ENCODE measurements at regions not wholly inside any gene's neighbourhood (a gene's known extent, or its start where the extent isn't known, plus 50 kb on each side); places are given as distances from the start of the nearest gene placed in this dataset.

DNA sequence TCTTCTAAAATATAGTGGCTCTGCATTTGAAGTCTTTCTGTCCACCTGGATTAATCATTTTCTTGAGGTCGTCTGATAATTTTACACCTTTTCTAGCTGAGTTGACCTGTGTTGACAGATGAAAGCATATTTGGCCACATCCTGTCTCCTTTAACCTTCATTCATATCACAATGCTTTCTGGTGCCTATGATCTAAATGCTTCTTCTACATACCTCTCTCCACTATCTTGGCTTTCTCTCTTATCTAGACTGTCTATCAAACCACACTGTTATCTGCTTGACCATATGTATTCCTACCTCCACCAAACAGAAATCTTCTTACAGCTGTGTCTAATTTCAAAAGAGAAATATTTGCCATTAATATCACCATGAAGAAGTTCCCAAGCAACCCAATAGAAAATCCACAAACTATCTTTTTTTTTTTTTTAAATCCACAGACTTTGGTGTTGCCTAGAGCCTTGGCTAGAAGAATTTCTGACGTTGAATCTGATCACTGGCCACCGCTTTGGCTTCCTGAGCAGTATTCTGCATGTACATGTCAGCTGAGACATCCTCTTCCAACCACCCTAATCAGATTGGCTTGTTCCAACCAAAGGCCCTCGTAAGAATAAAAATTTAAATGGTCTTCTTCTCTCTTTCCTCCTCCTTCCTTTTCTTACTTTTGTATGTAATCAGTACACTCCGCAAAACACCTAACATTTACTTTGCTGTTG, 66.3 kb upstream of the SP4 start:
- POLR2A ChIA-PET = no interaction called here
- TF ChIP-seq, protein P1, sequence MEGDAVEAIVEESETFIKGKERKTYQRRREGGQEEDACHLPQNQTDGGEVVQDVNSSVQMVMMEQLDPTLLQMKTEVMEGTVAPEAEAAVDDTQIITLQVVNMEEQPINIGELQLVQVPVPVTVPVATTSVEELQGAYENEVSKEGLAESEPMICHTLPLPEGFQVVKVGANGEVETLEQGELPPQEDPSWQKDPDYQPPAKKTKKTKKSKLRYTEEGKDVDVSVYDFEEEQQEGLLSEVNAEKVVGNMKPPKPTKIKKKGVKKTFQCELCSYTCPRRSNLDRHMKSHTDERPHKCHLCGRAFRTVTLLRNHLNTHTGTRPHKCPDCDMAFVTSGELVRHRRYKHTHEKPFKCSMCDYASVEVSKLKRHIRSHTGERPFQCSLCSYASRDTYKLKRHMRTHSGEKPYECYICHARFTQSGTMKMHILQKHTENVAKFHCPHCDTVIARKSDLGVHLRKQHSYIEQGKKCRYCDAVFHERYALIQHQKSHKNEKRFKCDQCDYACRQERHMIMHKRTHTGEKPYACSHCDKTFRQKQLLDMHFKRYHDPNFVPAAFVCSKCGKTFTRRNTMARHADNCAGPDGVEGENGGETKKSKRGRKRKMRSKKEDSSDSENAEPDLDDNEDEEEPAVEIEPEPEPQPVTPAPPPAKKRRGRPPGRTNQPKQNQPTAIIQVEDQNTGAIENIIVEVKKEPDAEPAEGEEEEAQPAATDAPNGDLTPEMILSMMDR (IDR thresholded peaks at IDR 0.05; ENCODE audit: control extremely low read depth, extremely low read depth, low read depth, missing control alignments) = no peak
- CTCF ChIA-PET = interaction anchor here (1.0 to 1.7 kb wide), 2 partner anchors 16 to 65 kb away, joined by 3 to 7 read pairs; no protein-coding TSS in a partner anchor
- no peak for DNase-seq (ENCODE audit: extremely low spot score)

- POLR2A ChIA-PET = no interaction called here
- CTCF ChIA-PET = interaction anchor here (1.6 kb wide), 1 partner anchor 19 kb away, joined by 4 read pairs; no protein-coding TSS in a partner anchor
These were observed 63.0 kb upstream of the SP4 start for GRCh38 chr7:21364801-21365271.

DNA sequence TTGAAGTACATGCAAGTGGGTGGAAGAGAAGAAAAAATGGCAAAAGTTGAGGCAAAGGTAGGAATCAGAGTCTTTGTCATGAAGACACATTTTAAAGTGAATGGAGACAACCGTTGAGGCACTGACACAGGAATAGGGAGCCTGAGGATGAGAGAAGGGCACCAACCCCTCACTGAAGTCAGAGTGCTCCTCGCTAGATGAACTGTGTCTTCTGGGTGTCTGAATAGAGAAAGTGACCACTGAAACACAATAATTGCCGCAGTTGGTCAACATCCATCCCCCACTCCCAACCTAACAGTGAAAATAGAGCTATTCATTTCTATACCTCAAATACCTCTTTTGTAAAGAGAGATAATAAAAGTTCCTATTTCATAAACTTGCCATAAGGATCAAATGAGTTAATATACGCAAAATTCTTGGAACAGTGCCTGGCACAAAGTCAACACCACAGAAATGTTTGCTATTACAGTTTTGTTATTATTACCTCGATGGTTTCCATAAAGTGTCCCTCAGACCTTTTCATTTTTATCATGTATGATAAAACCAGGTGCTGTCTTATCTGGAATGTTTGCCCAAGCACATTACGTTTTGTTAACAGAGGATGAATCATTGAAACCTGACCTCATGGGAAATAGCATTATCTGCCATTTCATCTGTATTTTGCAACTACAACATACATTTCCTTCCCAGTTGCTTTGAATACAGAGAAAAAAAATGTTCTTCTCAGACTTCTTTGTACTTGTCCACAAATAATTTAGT, 61.8 kb upstream of the SP4 start:
- ChIA-PET POLR2A (no interaction called here), CTCF (no interaction called here)
- TF ChIP-seq, protein P1 (IDR thresholded peaks at IDR 0.05; ENCODE audit: control extremely low read depth, extremely low read depth, low read depth, missing control alignments) = no peak
- no peak for DNase-seq (ENCODE audit: extremely low spot score)

More at GRCh38 chr7:21364801-21365271, 63.0 kb upstream of the SP4 start:
- DNase-seq (ENCODE audit: extremely low spot score) = no peak
- TF ChIP-seq, protein P1 (IDR thresholded peaks at IDR 0.05; ENCODE audit: control extremely low read depth, extremely low read depth, low read depth, missing control alignments) = no peak

GRCh38 chr7:21367081-21367480, 60.8 kb upstream of the SP4 start:
- TF ChIP-seq, protein P1 (IDR thresholded peaks at IDR 0.05; ENCODE audit: control extremely low read depth, extremely low read depth, low read depth, missing control alignments) = no peak
- CTCF ChIA-PET = interaction anchor here (2.2 kb wide), 1 partner anchor 33 kb away, joined by 6 read pairs; no protein-coding TSS in a partner anchor
- POLR2A ChIA-PET = no interaction called here
- DNase-seq (ENCODE audit: extremely low spot score) = no peak

GRCh38 chr7:21367537-21367936, 60.3 kb upstream of the SP4 start:
- ChIA-PET CTCF (interaction anchor here (2.2 kb wide), 1 partner anchor 33 kb away, joined by 6 read pairs; no protein-coding TSS in a partner anchor), POLR2A (no interaction called here)
- DNase-seq (ENCODE audit: extremely low spot score) = no peak
- TF ChIP-seq, protein P1 (IDR thresholded peaks at IDR 0.05; ENCODE audit: control extremely low read depth, extremely low read depth, low read depth, missing control alignments) = no peak

- no peak for DNase-seq (ENCODE audit: extremely low spot score)
- TF ChIP-seq, protein P1 (IDR thresholded peaks at IDR 0.05; ENCODE audit: control extremely low read depth, extremely low read depth, low read depth, missing control alignments) = no peak
- ChIA-PET CTCF (interaction anchor here (2.2 kb wide), 1 partner anchor 32 kb away, joined by 6 read pairs; no protein-coding TSS in a partner anchor), POLR2A (no interaction called here)
These were observed 59.6 kb upstream of the SP4 start for GRCh38 chr7:21368317-21368716.
